GM19238 (cell line): ENCODE measurements at regions not wholly inside any gene's neighbourhood (a gene's known extent, or its start where the extent isn't known, plus 50 kb on each side); places are given as distances from the start of the nearest gene placed in this dataset.

Experiments used
- DNase-seq: peaks from one replicate; pipeline ENCODE4 v3.0.0; 2011; ENCODE audit warnings: low spot score; ENCODE audit not compliant: insufficient read length

- no peak for DNase-seq
These were observed 338.9 kb downstream of the HNRNPD start for GRCh38 chr4:82034878-82035277.

DNA sequence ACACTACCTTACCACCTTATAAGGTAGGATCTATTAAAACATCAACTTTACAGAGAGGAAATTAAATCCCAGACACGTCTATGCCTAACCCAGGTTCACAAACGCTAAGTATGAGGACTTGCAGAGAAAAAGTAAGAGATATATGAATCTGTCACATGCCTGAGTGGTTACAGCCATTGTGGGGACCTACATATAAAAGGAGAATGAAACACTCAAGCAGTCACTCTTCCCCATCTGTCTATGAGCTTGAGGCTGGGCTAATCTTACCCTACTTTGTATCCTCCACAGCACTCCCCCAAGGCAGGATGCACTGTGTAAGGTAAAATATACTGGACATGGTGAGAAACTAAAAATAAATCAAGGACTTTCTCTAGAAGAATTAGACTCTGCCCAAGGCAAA, 339.9 kb downstream of the HNRNPD start:
- DNase-seq: no peak

DNA sequence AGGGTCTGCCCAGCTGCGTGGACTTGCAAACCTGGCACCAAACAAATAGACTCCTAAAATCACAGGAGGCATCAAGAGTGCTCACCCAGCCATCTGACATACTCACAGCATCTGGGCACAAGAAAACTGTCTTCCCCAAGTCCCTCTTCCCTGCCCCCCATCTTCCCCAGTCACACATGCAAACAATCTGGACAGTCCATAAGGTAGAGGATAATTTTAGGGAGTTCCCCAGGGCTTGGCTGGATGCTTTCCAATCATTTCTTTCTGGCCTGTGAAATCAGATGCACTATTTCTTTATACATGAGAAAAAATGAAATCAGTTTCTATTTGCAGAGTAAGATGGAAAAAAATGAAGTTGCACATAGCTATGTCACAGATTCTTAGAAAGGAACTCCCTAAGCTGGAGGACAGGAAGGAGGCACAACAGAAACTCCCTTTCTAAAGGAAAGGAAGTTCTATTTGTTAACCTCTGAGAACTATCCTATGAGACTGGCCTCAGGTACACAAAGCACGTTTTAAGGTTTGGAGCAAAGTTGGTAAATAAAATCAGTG, 342.3 kb downstream of the HNRNPD start:
- DNase-seq: no peak

- DNase-seq: no peak
These were observed 356.1 kb downstream of the HNRNPD start for GRCh38 chr4:82017680-82018079.

DNA sequence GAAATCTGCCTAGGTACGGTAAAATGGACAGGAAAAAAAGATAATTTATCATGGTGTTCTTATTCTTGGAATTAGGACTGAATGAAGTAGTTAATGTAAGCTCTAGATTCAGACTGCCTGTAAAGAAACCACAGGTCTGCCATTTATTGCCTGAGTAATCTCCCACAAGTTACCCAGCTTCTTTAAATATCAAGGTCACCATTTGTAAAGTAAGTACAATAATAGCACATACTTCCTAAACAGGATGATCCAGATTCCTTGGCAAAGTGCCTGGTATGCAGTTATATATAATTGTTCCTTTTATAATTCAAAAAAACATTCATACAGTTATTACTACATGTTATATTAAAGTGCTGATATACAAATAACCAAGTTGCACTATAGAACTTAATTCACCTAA, 368.6 kb downstream of the HNRNPD start:
- DNase-seq: no peak

DNA sequence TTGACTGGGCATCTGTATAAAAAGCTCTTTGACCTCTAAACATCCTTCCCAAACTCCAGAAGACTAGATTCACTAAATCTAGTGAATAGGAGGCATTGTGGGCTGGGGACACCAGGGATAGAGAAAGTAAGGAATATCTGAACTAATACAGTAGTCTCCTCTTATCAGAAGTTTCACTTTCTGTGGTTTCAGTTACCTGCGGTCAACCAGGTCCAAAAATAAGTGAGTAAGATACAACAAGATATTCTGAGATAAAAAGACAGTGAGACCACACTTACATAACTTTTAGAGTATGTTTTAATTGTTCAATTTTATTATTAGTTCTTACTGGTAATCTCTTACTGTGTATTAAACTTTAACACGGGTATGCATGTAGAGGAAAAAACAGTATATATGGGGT, 376.5 kb downstream of the HNRNPD start:
- DNase-seq: no peak

DNA sequence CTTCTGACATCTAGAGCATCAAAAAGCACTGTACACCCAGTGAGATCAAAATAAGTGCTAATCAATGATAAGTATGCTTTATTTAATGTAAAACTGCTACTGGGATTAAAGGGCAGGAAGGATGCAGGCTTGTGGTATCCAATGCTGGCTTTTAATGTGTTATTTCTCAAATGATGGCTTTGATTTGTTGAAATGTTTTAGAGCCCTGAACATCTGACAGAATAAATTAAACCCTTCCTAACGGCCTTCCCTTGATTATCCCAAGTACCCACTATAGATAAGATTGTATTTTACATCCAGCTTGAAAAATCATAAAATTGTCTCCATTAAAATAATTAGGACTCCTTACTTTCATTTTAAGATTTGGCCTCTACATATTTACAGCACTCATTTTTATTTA, 382.9 kb downstream of the HNRNPD start:
- DNase-seq: no peak

- DNase-seq: no peak
These were observed 383.6 kb downstream of the HNRNPD start for GRCh38 chr4:81990211-81990610.

DNA sequence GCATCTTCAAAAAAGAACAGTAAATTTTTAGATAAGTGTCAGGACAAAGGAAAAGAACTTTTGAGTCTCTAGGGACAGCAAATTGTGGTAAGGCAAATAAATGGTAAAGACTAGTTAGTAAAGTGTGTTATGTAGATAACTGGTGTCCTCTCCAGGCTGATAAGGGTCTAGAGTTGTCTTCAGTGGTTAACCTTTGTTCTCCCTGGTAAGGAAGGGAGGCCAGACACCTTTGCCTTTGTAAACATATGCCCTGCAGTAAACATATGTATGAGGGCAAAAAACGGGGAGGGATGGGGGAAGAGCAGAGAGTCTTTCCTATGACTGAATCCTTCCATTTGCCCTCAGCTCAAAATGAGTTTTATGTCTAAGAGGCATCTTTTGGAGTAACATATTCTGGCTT, 384.6 kb downstream of the HNRNPD start:
- DNase-seq: no peak

GRCh38 chr4:81988178-81988577, 385.6 kb downstream of the HNRNPD start:
- DNase-seq: no peak

DNA sequence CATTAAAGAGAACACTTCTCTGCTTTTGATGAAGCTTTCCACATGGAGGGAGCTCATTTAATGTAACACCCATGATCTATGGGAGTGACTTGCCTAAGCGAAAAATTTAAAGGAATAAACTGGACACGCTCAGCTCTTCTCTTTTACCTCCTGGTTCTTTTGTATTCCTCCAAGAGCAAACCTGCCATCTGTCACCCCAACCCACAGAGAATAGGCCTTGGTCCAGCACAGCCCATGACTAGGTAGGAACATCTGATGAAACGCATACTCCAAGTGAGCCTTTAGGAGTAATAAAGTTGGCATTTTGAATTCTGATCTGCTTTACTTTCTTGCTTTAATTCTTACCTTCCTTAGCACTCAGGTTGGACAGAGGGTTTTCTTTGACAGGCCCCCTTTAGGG, 389.0 kb downstream of the HNRNPD start:
- no peak for DNase-seq

GRCh38 chr4:81982846-81983540, 390.8 kb downstream of the HNRNPD start:
- no peak for DNase-seq

DNA sequence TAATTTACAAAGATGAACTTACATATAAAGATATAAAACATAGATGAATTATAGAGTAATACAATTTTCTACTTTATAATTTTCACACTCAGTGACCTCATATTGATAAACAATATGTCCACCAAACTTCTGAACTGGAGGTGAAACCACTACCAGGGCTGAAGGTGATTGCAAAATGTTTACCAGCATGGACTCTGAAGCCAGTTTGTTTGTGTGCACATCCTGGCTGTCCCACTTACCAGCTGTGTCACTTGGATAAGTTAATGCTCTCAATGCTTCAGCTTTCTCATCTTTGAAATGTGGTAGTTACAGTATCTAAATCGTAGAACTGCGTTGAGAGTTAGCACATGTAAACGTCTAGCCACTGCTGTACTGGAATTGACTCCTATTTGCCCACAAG, 392.6 kb downstream of the HNRNPD start:
- no peak for DNase-seq

DNA sequence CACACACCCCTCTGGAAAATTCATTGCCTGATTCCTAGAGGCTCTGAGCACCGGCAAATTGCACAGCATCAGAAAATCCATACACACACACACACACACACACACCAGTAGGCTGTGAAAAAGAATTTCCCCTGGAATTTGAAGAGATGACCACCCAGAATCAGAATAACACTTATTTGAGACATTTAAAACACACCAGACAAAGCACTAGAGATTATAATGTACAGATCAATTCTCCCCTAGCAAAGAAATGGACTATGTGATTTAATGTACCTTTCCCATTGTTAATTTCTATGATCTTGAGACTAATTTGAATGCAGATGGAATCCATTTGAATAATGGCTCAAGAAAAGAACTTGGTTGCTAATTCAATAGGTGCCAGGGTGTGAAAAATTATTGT, 399.3 kb downstream of the HNRNPD start:
- no peak for DNase-seq

DNA sequence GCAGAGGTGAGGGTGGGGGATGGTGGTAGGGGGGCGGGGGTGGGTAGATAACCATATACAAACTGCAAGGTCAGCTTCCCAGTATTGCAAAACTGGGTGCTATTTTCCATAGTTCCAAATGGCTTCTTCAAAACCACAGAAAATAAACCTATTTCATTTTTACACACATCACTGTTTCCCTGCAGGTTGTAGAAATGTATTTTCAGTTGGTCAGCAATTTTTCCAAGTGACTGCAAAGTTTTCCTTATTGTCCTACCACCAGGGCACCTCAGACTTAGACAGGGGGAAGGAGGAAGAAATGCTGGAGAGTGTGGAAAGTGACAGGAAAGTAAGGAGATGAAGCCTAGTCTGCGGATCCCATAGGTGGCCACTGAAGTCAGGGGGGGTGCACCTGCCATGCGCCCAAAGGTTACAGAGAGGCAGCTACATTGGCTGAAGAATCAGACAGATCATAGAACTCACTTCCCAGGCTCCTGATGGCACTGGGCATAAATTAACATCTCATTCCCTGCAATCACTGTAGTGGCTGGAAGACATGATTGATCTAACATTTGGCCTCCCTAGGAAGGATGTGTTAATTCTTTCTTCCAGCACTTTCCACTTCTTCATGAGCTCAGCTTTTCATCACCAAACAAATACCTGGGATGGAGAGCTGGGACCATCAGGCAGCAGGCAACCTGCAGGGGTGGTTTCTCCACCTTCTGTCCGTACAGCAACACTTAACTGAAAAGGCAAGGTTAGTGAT, 402.0 kb downstream of the HNRNPD start:
- no peak for DNase-seq

DNA sequence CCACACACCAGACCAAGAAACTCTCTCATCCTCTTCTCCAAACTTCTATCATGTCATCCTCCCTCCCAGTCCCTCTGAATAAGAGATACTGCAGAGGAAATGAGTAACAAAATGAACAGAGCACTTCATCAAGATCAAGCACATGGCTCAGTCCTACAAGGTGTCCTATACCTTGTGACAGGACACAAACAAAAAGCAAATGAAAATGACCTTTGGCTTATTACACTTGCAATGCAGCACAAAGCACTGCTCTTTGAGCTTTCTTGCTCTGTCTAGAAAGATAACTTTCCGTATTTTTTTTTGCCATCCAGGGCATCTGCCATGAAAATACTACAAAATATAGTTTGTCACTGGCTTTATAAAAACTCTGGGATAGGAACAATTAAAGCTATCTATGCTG, 402.7 kb downstream of the HNRNPD start:
- DNase-seq: no peak

- no peak for DNase-seq
These were observed 403.3 kb downstream of the HNRNPD start for GRCh38 chr4:81970454-81970853.

- DNase-seq: no peak
These were observed 407.1 kb downstream of the HNRNPD start for GRCh38 chr4:81966676-81967075.

- no peak for DNase-seq
These were observed 407.9 kb downstream of the HNRNPD start for GRCh38 chr4:81965911-81966310.

DNA sequence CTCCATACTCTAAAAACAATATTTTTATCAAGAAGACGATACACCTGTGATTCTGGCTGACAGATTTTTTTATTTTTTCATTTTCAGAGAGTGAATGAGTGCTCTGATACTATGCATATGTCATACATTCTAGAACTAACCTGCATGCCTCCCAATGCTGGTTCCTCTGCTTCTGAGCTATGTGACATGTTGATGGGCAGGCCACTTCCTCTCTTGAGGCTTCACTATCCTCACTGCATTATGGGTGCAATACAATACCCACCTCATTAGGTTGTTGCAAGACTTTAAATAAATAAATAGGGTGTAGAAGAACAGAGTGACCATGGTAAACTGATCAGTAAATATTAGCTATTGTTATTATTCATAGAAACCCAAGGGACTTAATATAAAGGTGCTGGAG, 408.3 kb downstream of the HNRNPD start:
- DNase-seq: no peak

DNA sequence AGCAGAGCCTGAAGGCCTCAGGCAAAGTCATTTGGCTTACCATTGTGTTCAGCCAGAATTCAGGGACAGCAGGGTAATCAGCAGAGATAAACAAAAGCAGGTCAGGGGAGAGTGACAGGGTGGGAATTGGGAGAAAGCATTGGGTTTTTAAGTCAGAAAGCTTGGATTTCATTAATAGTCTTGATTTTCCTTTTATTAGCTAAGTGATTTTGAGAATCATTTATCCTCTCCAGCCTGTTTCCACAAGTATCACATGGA, 410.1 kb downstream of the HNRNPD start:
- no peak for DNase-seq

DNA sequence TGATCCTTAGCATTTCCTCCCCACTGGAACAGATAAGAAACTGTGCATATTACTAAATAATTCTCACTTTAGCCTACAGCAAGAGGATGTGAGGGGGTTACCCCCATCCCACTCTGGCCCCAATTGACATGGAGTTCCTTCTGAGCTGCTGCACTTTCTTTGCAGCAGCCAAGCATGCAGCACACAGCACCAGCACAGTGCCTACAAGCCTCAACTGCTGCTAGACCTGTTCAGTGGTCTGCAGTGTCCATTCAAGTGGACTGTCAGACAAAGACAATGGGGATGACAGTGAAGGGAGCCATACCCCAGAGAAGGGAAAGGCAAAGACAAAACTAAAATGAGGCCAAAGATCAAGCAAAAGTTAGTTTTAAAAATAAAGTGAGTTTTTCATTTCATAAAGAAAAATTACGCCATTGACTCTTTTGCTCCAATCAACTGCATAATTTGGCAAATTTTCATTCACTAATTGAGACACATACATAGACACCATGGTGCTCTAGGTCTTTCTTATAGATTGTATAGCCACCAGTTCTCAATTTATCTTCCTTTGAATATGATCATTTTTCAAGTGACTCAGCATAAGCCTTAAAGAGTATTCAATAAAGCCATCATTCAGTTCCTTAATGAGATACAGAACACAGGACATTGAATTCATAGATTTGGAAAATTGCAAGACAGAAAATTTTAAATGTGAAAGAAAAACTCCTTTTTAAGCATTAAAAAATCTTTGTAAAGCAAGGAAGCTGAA, 410.6 kb downstream of the HNRNPD start:
- no peak for DNase-seq
